Heart left ventricle (tissue), 16 donors: ENCODE measurements at regions not wholly inside any gene's neighbourhood (a gene's known extent, or its start where the extent isn't known, plus 50 kb on each side); places are given as distances from the start of the nearest gene placed in this dataset.
"Not testable (repeated sequence)": the region's sequence is repeated elsewhere in the genome, so short reads cannot be mapped to it uniquely, and the experiment has no call there.

Experiments
- ATAC-seq, 4 donors: fragments of 200-7000 bp; cut with Tn5 transposase; one replicate each; pipeline ENCODE4 v1.9.1; 2020 to 2022; ENCODE audit warnings: moderate library complexity in 4 of 4, mild to moderate bottlenecking in 3 of 4, moderate number of reproducible peaks in 1 of 4
- DNase-seq, 5 donors: peaks; one replicate each; pipeline ENCODE4 v3.0.0-alpha.2; 2020
- H3K27ac ChIP-seq, 12 donors: fragments of 200-600 bp; sonication (generic) in 4 of 12; one replicate each; pipeline versions ENCODE4 v1.5.0 to v1.8.0; 2016 to 2022; ENCODE audit warnings: mild to moderate bottlenecking in 2 of 12
- H3K27me3 ChIP-seq, 9 donors: fragments of 200-600 bp; sonication (generic) in 2 of 9; one replicate each; pipeline versions ENCODE4 v1.5.1 to v1.8.0; 2016 to 2022; ENCODE audit warnings: mild to moderate bottlenecking in 3 of 9
- H3K36me3 ChIP-seq, 9 donors: fragments of 200-600 bp; sonication (generic) in 2 of 9; one replicate each; pipeline versions ENCODE4 v1.5.0 to v1.8.0; 2018 to 2022; ENCODE audit warnings: mild to moderate bottlenecking in 2 of 9
- H3K4me1 ChIP-seq, 12 donors: fragments of 200-600 bp; sonication (generic) in 4 of 12; one replicate each; pipeline versions ENCODE4 v1.5.0 to v1.8.0; 2016 to 2022; ENCODE audit warnings: mild to moderate bottlenecking in 3 of 12
- H3K4me3 ChIP-seq, 12 donors: fragments of 200-600 bp; sonication (generic) in 4 of 12; one replicate each; pipeline versions ENCODE4 v1.5.0 to v1.8.0; 2017 to 2022; ENCODE audit warnings: mild to moderate bottlenecking in 9 of 12, moderate library complexity in 4 of 12
- H3K9me3 ChIP-seq, 12 donors: fragments of 200-600 bp; sonication (generic) in 4 of 12; one replicate each; pipeline versions ENCODE4 v1.5.0 to v1.8.0; 2016 to 2022; ENCODE audit warnings: mild to moderate bottlenecking in 1 of 12
- CTCF ChIP-seq, 12 donors: fragments of 200-600 bp; sonication (generic) in 4 of 12; IDR thresholded peaks; one replicate each; pipeline versions ENCODE4 v1.5.0 to v1.8.0; 2018 to 2022; ENCODE audit warnings: antibody characterized with exemption in 12 of 12, mild to moderate bottlenecking in 5 of 12
- POLR2A ChIP-seq, 2 donors: fragments of 450-650 bp; IDR thresholded peaks; one replicate each; pipeline ENCODE4 v1.6.1; 2017; ENCODE audit warnings: antibody characterized with exemption in 2 of 2, mild to moderate bottlenecking in 2 of 2, moderate library complexity in 2 of 2
- WGBS, 4 donors: extraction: QIAGEN DNeasy Blood & Tissue Kit in 2 of 4; methylation state at CpG; one replicate each; pipeline versions ENCODE4 v1.1.5 to v1.1.7; 2013 to 2018; 5-methylcytosine and 5-hydroxymethylcytosine counted together
- intact Hi-C, 10 donors: fragments of 100-400 bp; cut with DNase I; formaldehyde crosslinking; loops; one replicate each; pipeline versions ENCODE4 v1.11.1 to v1.14.2; 2022
- donor health status: ischemic (EF 13 %, LVEDD 7.1; RV severe dilation, severe dysfunction).
- donor health status: healthy with polysubstance abuse.
- donor health status: DM: no; HTN: yes; CAD: no.
- donor health status: DM: no; HTN: no; CAD: no.
- donor health status: ischemic (EF 25% LVEDD 6.9; RV normal size, moderate dysfunction).
- donor health status: ischemic (EF 25% LVEDD 5.7; RV mildly dilated, moderate dysfunction).
- donor health status: healthy.
- donor health status: DM: yes; HTN: yes; CAD: no.
- donor health status: ischemic (EF 35%, LVEDD 5.7; RV mildly dilated, moderate dysfunction).
- donor health status: nonischemic (EF 11% LVEDD 7.7; RV severe dilation, severe dysfunction).
- donor health status: DM: yes; HTN: yes; CAD: no.
- donor health status: PGD.
- donor health status: ischemic (EF 29% LVEDD 5.4; RV normal size, mild dysfunction).
- donor health status: nonischemic (EF 23%, LVEDD 6.1; RV moderate dilation, normal function).

- intact Hi-C loops = no loop called here
- DNase-seq (no peak), ATAC-seq (no peak)
- no peak overlapping the region for H3K4me3 ChIP-seq
- H3K9me3 ChIP-seq = no peaks in the 10 kb centered on the region
- no peaks in the 10 kb centered on the region for H3K36me3 ChIP-seq
- no peaks in the 10 kb centered on the region for H3K27me3 ChIP-seq
- H3K27ac ChIP-seq = no peak overlapping the region
- WGBS, 4 donors = 91 to 96% (median 93%) methylated on average over 2 of the region's 2 CpGs
- no peak for TF ChIP-seq POLR2A (IDR thresholded peaks at IDR 0.05)
- TF ChIP-seq CTCF (IDR thresholded peaks at IDR 0.05) = no peak
- no peaks in the 10 kb centered on the region for H3K4me1 ChIP-seq
Measured at GRCh38 chr4:10784621-10785020, 100.1 kb upstream of the CLNK start.

- DNase-seq = no peak
- TF ChIP-seq POLR2A (IDR thresholded peaks at IDR 0.05) (no peak), CTCF (IDR thresholded peaks at IDR 0.05) (no peak)
- intact Hi-C loops = no loop called here
- Histone ChIP-seq H3K27ac (no peak overlapping the region), H3K4me3 (no peak overlapping the region), H3K4me1 (no peaks in the 10 kb centered on the region), H3K9me3 (no peaks in the 10 kb centered on the region), H3K27me3 (no peaks in the 10 kb centered on the region), H3K36me3 (no peaks in the 10 kb centered on the region)
- no peak for ATAC-seq
- 61 to 71% (median 65%) methylated on average over 3 of the region's 3 CpGs for WGBS, 4 donors
Measured at GRCh38 chr4:10783351-10783750, 98.8 kb upstream of the CLNK start.

GRCh38 chr4:10781805-10782204, 97.2 kb upstream of the CLNK start:
- ATAC-seq = no peak
- TF ChIP-seq CTCF (IDR thresholded peaks at IDR 0.05) (no peak), POLR2A (IDR thresholded peaks at IDR 0.05) (no peak)
- Histone ChIP-seq H3K27me3 (no peaks in the 10 kb centered on the region), H3K4me1 (no peaks in the 10 kb centered on the region), H3K9me3 (no peaks in the 10 kb centered on the region), H3K36me3 (no peaks in the 10 kb centered on the region), H3K4me3 (no peak overlapping the region), H3K27ac (no peak overlapping the region)
- intact Hi-C loops = no loop called here
- 75 to 81% (median 80%) methylated on average over 5 of the region's 5 CpGs for WGBS, 4 donors
- no peak for DNase-seq

GRCh38 chr4:10780803-10781202, 96.2 kb upstream of the CLNK start:
- DNase-seq, intact Hi-C loops, H3K27me3 ChIP-seq, H3K27ac ChIP-seq, H3K9me3 ChIP-seq, H3K36me3 ChIP-seq, H3K4me3 ChIP-seq, ATAC-seq, H3K4me1 ChIP-seq: not testable (repeated sequence)
- 90 to 94% (median 92%) methylated on average over 10 to 13 of the region's 13 CpGs for WGBS, 4 donors

GRCh38 chr4:10775132-10775531, 90.6 kb upstream of the CLNK start:
- H3K36me3 ChIP-seq, intact Hi-C loops, ATAC-seq, H3K4me1 ChIP-seq, DNase-seq, H3K9me3 ChIP-seq, H3K27me3 ChIP-seq, H3K27ac ChIP-seq, H3K4me3 ChIP-seq: not testable (repeated sequence)
- 89 to 98% (median 94%) methylated on average over 2 to 4 of the region's 4 CpGs for WGBS, 4 donors
